ENCODE measurements at regions not wholly inside any gene's neighbourhood (a gene's known extent, or its start where the extent isn't known, plus 50 kb on each side); places are given as distances from the start of the nearest gene placed in this dataset.

GRCh38 chr5:57751710-57752109 lies 269.1 kb upstream of the ACTBL2 start:
- TF ChIP-seq POLR2AphosphoS5 (IDR thresholded peaks at IDR 0.05; ENCODE audit: borderline replicate concordance, low read depth, low read length) = no peak
- TF ChIP-seq EZH2 (IDR thresholded peaks at IDR 0.05) = no peak

Data from SK-N-MC (cell line).